ENCODE measurements at regions not wholly inside any gene's neighbourhood (a gene's known extent, or its start where the extent isn't known, plus 50 kb on each side); places are given as distances from the start of the nearest gene placed in this dataset.

- H3K4me3 ChIP-seq (ENCODE audit: low read depth, low read length), result no peak overlapping the region
- DNase-seq (ENCODE audit: low read depth), result no peak
- TF ChIP-seq CTCF (IDR thresholded peaks at IDR 0.05; ENCODE audit: low read depth, low read length, missing control alignments), result no peak
Observed at GRCh38 chr14:31967669-31967975, 109.5 kb upstream of the ARHGAP5 start.

- no peak overlapping the region for H3K4me3 ChIP-seq (ENCODE audit: low read depth, low read length)
- TF ChIP-seq CTCF (IDR thresholded peaks at IDR 0.05; ENCODE audit: low read depth, low read length, missing control alignments), result no peak
- DNase-seq (ENCODE audit: low read depth), result no peak
Observed at GRCh38 chr14:31968107-31968810, 108.8 kb upstream of the ARHGAP5 start.

- TF ChIP-seq CTCF (IDR thresholded peaks at IDR 0.05; ENCODE audit: low read depth, low read length, missing control alignments), result no peak
- no peak for DNase-seq (ENCODE audit: low read depth)
- no peak overlapping the region for H3K4me3 ChIP-seq (ENCODE audit: low read depth, low read length)
Observed at GRCh38 chr14:31968956-31969698, 108.0 kb upstream of the ARHGAP5 start.

- no peak for DNase-seq (ENCODE audit: low read depth)
- TF ChIP-seq CTCF (IDR thresholded peaks at IDR 0.05; ENCODE audit: low read depth, low read length, missing control alignments), result no peak
- no peak overlapping the region for H3K4me3 ChIP-seq (ENCODE audit: low read depth, low read length)
Observed at GRCh38 chr14:31969699-31970240, 107.3 kb upstream of the ARHGAP5 start.

- no peak for DNase-seq (ENCODE audit: low read depth)
- TF ChIP-seq CTCF (IDR thresholded peaks at IDR 0.05; ENCODE audit: low read depth, low read length, missing control alignments), result no peak
- no peak overlapping the region for H3K4me3 ChIP-seq (ENCODE audit: low read depth, low read length)
Observed at GRCh38 chr14:31970744-31971143, 106.4 kb upstream of the ARHGAP5 start.

- H3K4me3 ChIP-seq (ENCODE audit: low read depth, low read length), result no peak overlapping the region
- no peak for DNase-seq (ENCODE audit: low read depth)
- no peak for TF ChIP-seq CTCF (IDR thresholded peaks at IDR 0.05; ENCODE audit: low read depth, low read length, missing control alignments)
Observed at GRCh38 chr14:31971612-31972011, 105.5 kb upstream of the ARHGAP5 start.
